Body of pancreas (tissue), 4 donors: ENCODE measurements at regions not wholly inside any gene's neighbourhood (a gene's known extent, or its start where the extent isn't known, plus 50 kb on each side); places are given as distances from the start of the nearest gene placed in this dataset.

Experiments
- ATAC-seq: fragments of 150-250 bp; one replicate; pipeline ENCODE4 v1.9.1; 2016
- DNase-seq, 4 donors: peaks; one replicate each; pipeline ENCODE4 v3.0.0-alpha.2; 2019
- H3K27ac ChIP-seq, 4 donors: fragments of 200-600 bp; sonication (generic); 1 replicate in 3 of 4; 2 replicates in 1 of 4; pipeline versions ENCODE4 v1.5.1 to v1.6.1; 2016 to 2019; ENCODE audit warnings: mild to moderate bottlenecking in 1 of 4, mixed read lengths in 1 of 4, moderate library complexity in 1 of 4
- H3K27me3 ChIP-seq, 2 donors: fragments of 200-600 bp; sonication (generic); one replicate each; pipeline ENCODE4 v1.6.0; 2016; ENCODE audit warnings: mild to moderate bottlenecking in 1 of 2
- H3K36me3 ChIP-seq, 2 donors: fragments of 200-600 bp; sonication (generic); replicated peaks in 1 of 2; 2 replicates each; pipeline ENCODE4 v1.5.1; 2016; ENCODE audit warnings: low read depth in 2 of 2; ENCODE audit not compliant: insufficient read depth in 1 of 2
- H3K4me1 ChIP-seq: fragments of 200-600 bp; sonication (generic); one replicate; pipeline ENCODE4 v1.6.0; 2016
- H3K4me3 ChIP-seq, 2 donors: fragments of 200-600 bp; sonication (generic); 1 replicate in 1 of 2; 2 replicates in 1 of 2; pipeline ENCODE4 v1.5.1; 2016 to 2019
- H3K9me3 ChIP-seq, 3 donors: fragments of 200-600 bp; sonication (generic); 1 replicate in 2 of 3; 2 replicates in 1 of 3; pipeline ENCODE4 v1.5.1; 2016
- CTCF ChIP-seq, 7 experiments: fragments of 450-650 bp in 4 of 7; fragments of 200-600 bp in 3 of 7; sonication (generic) in 3 of 7; IDR thresholded peaks; one replicate each; pipeline ENCODE4 v1.5.1; 2016 to 2019; ENCODE audit warnings: antibody characterized with exemption in 7 of 7
- POLR2A ChIP-seq, 3 donors: fragments of 450-650 bp; IDR thresholded peaks; one replicate each; pipeline ENCODE4 v1.6.1; 2016; ENCODE audit warnings: antibody characterized with exemption in 3 of 3, mild to moderate bottlenecking in 2 of 3
- WGBS, 2 donors: methylation state at CpG; one replicate each; pipeline ENCODE4 v1.1.5; 2017; 5-methylcytosine and 5-hydroxymethylcytosine counted together
- intact Hi-C: fragments of 100-400 bp; cut with DNase I; formaldehyde crosslinking; loops from one replicate; pipeline ENCODE4 v1.15.1; 2023

- no peaks in the 10 kb centered on the region for H3K36me3 ChIP-seq
- no peaks in the 10 kb centered on the region for H3K9me3 ChIP-seq
- no peak for ATAC-seq
- intact Hi-C loops, result no loop called here
- no peaks in the 10 kb centered on the region for H3K4me1 ChIP-seq
- no peaks in the 10 kb centered on the region for H3K27me3 ChIP-seq
- TF ChIP-seq CTCF (IDR thresholded peaks at IDR 0.05), result no peak
- TF ChIP-seq POLR2A (IDR thresholded peaks at IDR 0.05), result no peak
- H3K27ac ChIP-seq, result no peak overlapping the region
- DNase-seq, result no peak
- WGBS, 2 donors, result 18 to 23% methylated on average over 1 of the region's 1 CpG
- no peak overlapping the region for H3K4me3 ChIP-seq
These were observed 156.5 kb upstream of the GHITM start for GRCh38 chr10:83982812-83983211.

- no peak for TF ChIP-seq POLR2A (IDR thresholded peaks at IDR 0.05)
- no peak for TF ChIP-seq CTCF (IDR thresholded peaks at IDR 0.05)
- no peak overlapping the region for H3K4me3 ChIP-seq
- DNase-seq, result no peak
- H3K9me3 ChIP-seq, result no peaks in the 10 kb centered on the region
- 60 to 69% methylated on average over 4 of the region's 4 CpGs for WGBS, 2 donors
- intact Hi-C loops, result no loop called here
- H3K27me3 ChIP-seq, result no peaks in the 10 kb centered on the region
- H3K4me1 ChIP-seq, result no peaks in the 10 kb centered on the region
- no peak for ATAC-seq
- H3K36me3 ChIP-seq, result no peaks in the 10 kb centered on the region
- no peak overlapping the region for H3K27ac ChIP-seq
These were observed 155.6 kb upstream of the GHITM start for GRCh38 chr10:83983578-83984255.

DNA sequence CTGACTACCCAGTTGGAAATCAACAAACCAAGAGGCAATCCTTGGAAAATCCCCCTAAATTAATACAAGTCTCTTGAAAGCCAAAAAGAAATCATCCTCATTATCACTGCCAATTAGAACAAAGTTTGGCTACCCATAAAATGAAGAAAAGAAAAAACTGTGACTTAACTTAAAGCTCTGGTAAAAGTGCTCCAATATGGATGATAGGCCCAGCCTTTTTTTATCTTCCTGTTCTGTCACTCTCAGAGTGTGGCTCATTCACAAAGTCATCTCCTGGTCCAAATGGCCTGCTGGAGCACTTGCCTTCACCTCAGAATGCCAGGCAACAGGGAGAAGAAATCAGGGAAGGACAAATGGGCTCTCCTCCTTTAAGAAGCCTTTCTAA, 155.1 kb upstream of the GHITM start:
- Histone ChIP-seq H3K9me3 (no peaks in the 10 kb centered on the region), H3K27me3 (no peaks in the 10 kb centered on the region), H3K4me3 (no peak overlapping the region), H3K36me3 (no peaks in the 10 kb centered on the region), H3K27ac (no peak overlapping the region), H3K4me1 (no peaks in the 10 kb centered on the region)
- TF ChIP-seq POLR2A (IDR thresholded peaks at IDR 0.05), result no peak
- TF ChIP-seq CTCF (IDR thresholded peaks at IDR 0.05), result no peak
- ATAC-seq (no peak), DNase-seq (no peak)
- intact Hi-C loops, result no loop called here

DNA sequence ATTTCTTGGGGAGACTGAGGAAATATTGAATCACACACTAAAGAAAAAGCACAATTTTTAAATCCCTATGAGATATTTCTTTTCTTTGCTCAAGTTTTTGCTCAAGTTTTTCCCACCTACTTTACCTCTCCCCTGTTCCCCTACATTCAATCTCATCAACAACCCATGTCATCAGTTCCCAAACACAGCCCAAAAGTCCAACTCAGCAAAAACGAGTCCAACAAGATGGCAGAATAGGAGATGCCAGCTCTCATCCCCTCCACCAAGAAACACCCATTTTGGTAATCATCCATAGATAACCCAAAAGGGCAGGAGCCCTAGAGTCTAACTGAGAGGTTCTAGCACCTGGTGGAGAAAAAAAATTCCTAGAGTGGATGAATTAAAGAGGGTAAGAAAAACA, 152.5 kb upstream of the GHITM start:
- no peak for DNase-seq
- ATAC-seq, result no peak
- H3K4me3 ChIP-seq, result no peak overlapping the region
- H3K9me3 ChIP-seq, result no peaks in the 10 kb centered on the region
- H3K4me1 ChIP-seq, result no peaks in the 10 kb centered on the region
- H3K27me3 ChIP-seq, result no peaks in the 10 kb centered on the region
- no peak overlapping the region for H3K27ac ChIP-seq
- TF ChIP-seq POLR2A (IDR thresholded peaks at IDR 0.05) (no peak), CTCF (IDR thresholded peaks at IDR 0.05) (no peak)
- no peaks in the 10 kb centered on the region for H3K36me3 ChIP-seq
- intact Hi-C loops, result no loop called here
- WGBS, 2 donors, result 29 to 48% methylated on average over 1 of the region's 1 CpG

GRCh38 chr10:83987216-83987615, 152.1 kb upstream of the GHITM start:
- no peak for DNase-seq
- Histone ChIP-seq H3K36me3 (no peaks in the 10 kb centered on the region), H3K9me3 (no peaks in the 10 kb centered on the region), H3K27ac (no peak overlapping the region), H3K4me3 (no peak overlapping the region), H3K27me3 (no peaks in the 10 kb centered on the region), H3K4me1 (peaks cover 1% of the 10 kb centered on the region)
- TF ChIP-seq POLR2A (IDR thresholded peaks at IDR 0.05), result no peak
- no peak for TF ChIP-seq CTCF (IDR thresholded peaks at IDR 0.05)
- 67 to 86% methylated on average over 1 of the region's 1 CpG for WGBS, 2 donors
- no peak for ATAC-seq
- intact Hi-C loops, result no loop called here
